GM23248 (cell line): ENCODE measurements at regions not wholly inside any gene's neighbourhood (a gene's known extent, or its start where the extent isn't known, plus 50 kb on each side); places are given as distances from the start of the nearest gene placed in this dataset.

Source experiments
- EZH2 ChIP-seq: fragments of 200-600 bp; sonication (generic); IDR thresholded peaks from 2 replicates; pipeline ENCODE4 v1.6.1; 2018; ENCODE audit warnings: antibody characterized with exemption, mild to moderate bottlenecking; ENCODE audit not compliant: insufficient read depth, poor library complexity, severe bottlenecking
- EZH2phosphoT487 ChIP-seq: fragments of 200-600 bp; sonication (generic); IDR thresholded peaks from 2 replicates; pipeline ENCODE4 v1.6.1; 2018; ENCODE audit warnings: antibody characterized with exemption, moderate library complexity, mild to moderate bottlenecking, low read depth; ENCODE audit not compliant: insufficient read depth

DNA sequence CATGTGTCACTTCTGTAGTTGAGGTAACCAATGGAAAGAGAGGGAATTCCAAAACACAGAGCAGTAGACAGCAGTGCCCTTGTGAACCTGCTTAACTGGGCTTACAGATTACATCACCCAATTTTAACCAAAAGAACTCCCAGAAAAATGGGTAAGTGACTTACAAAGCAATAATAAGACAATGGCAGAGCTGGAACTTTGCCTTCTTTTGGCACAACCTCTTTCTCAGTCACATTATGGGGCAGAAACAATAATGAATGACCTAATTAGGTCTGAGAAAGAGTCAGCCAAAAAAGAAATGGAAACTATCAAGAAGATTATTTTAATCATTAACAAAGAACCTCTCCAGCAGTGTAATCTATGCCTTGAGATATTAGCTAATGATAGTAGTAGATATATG lies 146.5 kb downstream of the SPATA31D1 start:
- no peak for TF ChIP-seq EZH2
- no peak for TF ChIP-seq EZH2phosphoT487
